ENCODE measurements at regions not wholly inside any gene's neighbourhood (a gene's known extent, or its start where the extent isn't known, plus 50 kb on each side); places are given as distances from the start of the nearest gene placed in this dataset.

GRCh38 chr5:30698217-30698616 lies 495.3 kb upstream of the CDH6 start:
- no peak for FAIRE-seq

DNA sequence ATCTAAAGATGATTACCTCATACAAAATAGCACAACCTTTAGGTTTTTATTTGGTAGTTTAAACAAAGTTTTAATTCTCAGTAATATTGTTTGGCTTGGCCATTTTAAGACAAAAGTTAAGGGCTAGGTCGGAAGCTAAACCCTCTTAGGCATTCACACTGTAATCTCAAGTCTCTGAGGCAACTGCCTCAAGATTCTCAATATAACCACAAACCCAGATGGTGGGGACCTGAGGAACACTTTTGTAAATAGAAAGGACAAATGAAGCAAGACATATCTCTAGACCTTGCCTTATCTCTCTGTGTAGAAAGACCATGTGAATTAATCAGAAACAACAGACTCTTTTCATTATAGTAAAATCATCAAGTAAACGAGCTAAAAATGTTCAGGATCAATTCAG lies 500.2 kb upstream of the CDH6 start:
- FAIRE-seq, result no peak

- FAIRE-seq, result no peak
These were observed 502.6 kb upstream of the CDH6 start for GRCh38 chr5:30690931-30691330.

- no peak for FAIRE-seq
These were observed 506.0 kb upstream of the CDH6 start for GRCh38 chr5:30687461-30687860.

GRCh38 chr5:30686530-30686929 lies 507.0 kb upstream of the CDH6 start:
- FAIRE-seq, result no peak

DNA sequence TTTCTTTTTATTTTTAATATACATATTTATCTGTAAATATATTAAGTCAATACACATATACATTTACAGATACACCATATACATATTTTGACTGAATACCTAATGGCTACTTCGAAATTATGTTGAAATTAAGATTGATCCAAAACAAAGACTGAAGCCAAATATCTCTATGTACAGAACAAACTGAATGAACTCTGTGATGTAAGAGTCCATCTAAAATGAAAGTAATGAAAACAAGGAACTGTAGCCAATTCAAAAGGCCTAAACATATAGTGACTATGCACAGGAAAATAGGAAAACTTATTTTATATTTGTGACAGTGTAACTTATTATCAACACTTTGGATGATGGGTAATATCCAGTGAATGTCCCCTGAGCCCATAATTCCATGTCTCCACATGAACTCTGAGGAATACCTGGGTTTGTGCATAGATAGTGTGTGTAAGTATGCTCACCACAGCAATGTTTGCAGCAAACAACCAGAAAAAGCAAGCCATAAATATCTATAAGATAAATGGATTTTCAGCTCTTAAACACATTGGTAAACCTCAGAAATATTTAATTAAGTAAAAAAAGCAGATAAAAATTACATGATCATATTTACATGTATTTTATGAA lies 517.2 kb upstream of the CDH6 start:
- FAIRE-seq, result no peak

DNA sequence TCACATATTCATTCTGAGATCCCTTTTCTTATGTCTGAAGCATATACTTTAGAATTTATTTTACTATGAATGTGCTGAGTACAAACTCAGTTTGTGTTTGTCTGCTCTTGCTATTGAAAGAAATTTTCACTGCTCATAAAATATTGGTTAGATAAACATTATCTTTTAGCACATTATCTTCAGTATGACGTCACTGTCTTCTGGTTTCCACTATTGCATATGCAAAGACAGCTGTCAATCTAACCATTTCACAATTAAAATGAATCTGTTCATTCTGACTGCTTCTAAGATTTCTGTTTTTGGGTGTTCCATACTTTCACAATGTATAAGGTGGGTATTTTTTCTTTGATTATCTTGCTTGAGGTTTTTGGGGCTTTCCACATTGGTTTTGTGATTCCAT lies 526.2 kb upstream of the CDH6 start:
- FAIRE-seq, result no peak

- no peak for FAIRE-seq
These were observed 530.0 kb upstream of the CDH6 start for GRCh38 chr5:30663536-30663935.

GRCh38 chr5:30662373-30662772 lies 531.1 kb upstream of the CDH6 start:
- no peak for FAIRE-seq

DNA sequence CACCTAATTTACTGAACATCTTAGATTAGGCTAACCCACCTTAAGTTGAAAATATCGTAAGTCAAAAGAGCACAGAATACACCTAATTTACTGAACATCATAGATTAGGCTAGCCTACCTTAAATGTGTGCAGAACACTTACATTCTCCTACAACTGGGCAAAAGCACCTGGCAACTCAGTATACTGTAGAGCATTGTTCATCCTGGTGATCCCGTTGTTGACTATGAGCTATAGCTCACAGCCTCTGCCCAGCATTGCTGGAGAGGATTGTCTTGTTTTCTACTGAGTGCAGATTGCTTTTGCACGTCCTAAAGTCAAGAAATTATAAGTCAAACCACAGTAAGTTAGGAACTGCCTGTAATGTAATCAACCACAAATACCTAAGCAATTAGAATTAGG lies 531.8 kb upstream of the CDH6 start:
- FAIRE-seq, result no peak

GRCh38 chr5:30659417-30659816 lies 534.1 kb upstream of the CDH6 start:
- FAIRE-seq, result no peak

DNA sequence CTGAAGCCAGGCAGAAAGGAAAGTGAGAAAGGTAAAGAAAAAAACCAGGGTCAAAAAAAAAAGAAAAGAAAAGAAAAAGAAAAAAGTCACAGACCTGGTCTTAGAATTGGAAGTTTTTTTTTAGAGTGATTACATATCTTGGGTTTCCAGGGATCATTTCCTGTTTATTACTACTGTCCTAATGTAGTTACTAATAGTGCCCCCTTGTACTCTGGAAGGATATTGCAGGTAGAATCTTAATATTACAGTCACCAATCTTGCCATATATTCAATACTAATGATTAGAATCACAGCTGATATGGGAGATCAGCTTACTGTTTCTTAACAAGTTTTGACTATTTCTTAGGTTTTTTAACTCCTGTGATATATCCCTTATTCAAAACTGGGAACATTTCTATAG lies 543.2 kb upstream of the CDH6 start:
- no peak for FAIRE-seq

DNA sequence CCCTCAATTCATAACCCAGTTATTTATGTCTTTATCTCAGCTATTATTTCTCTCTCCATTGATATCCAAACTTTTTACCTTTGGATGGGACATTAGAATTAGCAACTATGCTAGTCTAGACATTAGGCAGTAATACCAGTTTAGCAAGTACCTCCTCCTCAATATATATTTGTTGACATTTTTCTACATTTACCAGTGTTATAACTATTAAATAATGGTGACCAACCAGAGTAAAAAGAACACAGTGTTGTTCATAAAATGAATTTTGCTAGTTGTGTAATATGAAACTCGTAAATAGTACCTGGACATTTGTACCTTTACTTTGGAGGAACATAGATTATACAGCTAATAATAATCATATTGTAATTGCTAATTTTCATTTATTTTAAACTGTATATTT lies 554.6 kb upstream of the CDH6 start:
- no peak for FAIRE-seq

DNA sequence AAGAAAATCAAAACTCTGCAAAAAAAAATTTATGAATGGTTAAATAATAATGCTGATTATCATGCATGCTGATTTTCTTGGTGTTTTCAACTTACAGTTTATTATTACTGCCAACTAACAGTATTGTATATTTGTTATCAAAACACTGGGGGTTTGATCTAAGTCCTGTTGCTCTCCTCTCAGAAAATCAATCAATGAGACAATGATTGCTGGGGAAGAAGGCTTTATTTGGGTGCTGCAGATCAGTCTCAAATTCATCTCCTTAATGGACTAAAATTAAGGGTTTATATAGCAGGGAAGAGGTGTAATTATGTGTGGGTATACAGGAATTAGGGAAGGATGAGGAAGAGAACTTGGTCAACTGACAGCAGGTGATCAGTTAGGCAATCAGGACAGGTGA lies 565.5 kb upstream of the CDH6 start:
- FAIRE-seq, result no peak

DNA sequence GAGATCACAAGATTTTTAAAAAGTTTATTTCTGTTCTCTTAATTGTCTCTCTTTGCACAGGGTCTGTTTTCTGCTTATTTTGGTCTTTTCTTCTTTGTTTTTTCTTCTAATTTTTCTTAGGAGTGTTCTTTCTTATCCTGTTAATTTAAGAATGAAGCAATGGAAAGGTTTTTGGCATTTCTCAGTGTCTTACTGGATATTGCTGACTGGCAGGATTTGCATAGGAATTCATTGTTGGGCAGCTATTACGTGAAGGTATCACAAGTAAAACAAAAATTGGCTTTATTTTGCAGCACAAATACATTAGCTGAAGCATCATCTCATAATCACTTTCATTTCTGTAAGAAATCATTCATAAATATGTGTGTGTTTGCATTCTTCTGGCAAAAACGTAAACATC lies 566.9 kb upstream of the CDH6 start:
- no peak for FAIRE-seq

DNA sequence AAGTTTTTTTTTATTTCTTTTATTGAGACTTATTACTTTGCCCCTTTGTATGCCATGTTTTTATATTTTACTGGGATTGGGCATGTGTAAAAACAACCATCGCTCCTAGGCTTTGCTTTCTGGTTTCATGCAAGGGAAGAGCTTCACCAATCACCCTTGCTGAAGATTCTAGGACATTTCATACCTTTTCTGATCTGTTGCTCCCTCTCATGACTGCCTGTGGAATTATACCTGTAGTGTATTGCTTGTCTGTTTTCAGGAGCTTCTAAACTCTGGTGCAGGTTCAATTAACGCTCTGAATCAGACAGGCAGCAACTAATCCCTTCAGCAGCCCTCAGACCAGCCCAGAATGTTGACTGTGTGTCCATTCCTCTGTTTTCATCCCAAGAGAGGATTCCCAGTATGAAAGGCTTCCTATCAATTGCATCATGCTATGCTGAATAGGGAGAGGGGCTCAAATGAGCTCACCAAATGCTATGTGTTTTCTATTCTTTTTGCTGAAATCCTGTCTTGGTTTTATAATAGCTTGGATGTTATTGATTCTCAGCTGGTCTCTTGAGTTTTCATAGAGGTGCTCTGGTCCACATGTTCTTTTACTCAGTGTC lies 572.9 kb upstream of the CDH6 start:
- no peak for FAIRE-seq

DNA sequence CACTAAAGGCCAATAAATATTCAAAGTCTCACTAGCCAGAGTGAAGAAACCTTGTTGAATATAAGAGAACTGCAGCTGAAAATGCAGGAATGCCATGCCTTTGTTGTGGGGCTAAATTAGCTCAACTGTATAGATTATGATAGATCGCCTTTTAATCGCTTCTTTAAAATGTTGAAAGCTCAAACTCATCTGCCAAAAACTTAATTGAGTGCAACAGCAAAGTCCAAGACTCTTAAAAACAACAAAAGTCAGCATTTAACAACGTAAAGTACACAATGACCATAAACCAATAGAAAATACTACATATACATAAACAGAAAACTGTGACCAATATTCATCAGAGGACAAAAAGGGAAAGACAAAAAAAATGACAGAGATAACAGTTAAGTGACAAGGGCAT lies 585.0 kb upstream of the CDH6 start:
- FAIRE-seq, result no peak

GRCh38 chr5:30607301-30607894 lies 586.1 kb upstream of the CDH6 start:
- no peak for FAIRE-seq

GRCh38 chr5:30605693-30606268 lies 587.7 kb upstream of the CDH6 start:
- no peak for FAIRE-seq

DNA sequence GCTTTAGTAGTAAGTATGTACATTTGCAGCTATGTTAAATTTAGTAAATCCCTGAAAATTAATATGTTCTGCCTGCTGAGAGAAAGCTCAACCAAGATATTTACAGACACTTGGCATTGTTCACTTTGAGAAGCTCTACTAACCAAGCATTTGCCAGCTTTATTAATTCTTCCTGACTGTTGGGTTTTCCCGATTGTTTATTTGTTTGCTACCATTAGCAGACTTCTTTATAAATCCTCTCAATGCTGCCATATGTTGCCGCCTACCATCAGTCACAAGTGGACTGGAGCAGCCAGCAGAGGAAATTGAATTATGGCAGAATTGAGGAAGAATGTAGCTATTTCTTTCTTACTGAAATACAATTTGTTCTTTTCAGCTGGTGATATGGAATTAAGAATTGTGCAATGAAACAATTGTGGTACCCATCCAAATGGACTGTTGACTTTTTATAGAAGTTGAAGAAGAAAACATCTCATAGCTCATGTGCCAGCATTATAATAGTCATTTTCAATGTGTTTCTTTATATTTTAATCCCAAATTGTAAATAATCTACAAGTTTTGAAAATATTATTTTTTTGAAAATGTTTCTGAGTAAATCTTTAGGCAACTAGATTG lies 588.7 kb upstream of the CDH6 start:
- no peak for FAIRE-seq

GRCh38 chr5:30600892-30601291 lies 592.6 kb upstream of the CDH6 start:
- no peak for FAIRE-seq

DNA sequence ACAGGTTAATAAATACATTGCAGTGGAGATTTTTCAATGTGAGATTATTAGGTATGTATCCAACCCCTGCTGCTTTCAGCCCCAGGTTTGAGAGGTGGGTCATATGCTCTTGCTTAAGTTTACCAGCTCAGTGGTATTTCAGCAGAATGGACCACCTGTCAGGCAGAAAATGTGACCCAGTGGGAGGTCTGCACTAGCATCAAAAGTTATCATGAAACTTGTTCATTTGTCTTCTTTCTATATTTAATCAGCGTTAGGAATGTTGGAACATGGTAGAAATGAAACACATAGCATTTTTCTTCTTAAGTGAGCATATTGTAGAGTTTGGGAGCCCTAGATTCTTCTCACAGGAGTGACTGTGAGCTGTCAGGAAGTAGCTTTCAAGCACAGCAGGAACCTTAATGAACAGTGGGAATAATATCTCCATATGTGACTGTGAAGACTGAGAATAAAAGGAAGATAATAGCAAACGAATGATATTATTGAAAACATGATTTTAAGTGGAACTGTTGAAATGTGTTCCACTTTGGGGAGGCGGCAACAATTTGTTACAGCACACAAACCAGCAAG lies 596.9 kb upstream of the CDH6 start:
- FAIRE-seq, result no peak

- FAIRE-seq, result no peak
These were observed 599.2 kb upstream of the CDH6 start for GRCh38 chr5:30594331-30594730.

- no peak for FAIRE-seq
These were observed 600.7 kb upstream of the CDH6 start for GRCh38 chr5:30592833-30593232.

Data from G401.6 (cell line).